ENCODE measurements at regions not wholly inside any gene's neighbourhood (a gene's known extent, or its start where the extent isn't known, plus 50 kb on each side); places are given as distances from the start of the nearest gene placed in this dataset.
"Not testable (repeated sequence)": the region's sequence is repeated elsewhere in the genome, so short reads cannot be mapped to it uniquely, and the experiment has no call there.

DNA sequence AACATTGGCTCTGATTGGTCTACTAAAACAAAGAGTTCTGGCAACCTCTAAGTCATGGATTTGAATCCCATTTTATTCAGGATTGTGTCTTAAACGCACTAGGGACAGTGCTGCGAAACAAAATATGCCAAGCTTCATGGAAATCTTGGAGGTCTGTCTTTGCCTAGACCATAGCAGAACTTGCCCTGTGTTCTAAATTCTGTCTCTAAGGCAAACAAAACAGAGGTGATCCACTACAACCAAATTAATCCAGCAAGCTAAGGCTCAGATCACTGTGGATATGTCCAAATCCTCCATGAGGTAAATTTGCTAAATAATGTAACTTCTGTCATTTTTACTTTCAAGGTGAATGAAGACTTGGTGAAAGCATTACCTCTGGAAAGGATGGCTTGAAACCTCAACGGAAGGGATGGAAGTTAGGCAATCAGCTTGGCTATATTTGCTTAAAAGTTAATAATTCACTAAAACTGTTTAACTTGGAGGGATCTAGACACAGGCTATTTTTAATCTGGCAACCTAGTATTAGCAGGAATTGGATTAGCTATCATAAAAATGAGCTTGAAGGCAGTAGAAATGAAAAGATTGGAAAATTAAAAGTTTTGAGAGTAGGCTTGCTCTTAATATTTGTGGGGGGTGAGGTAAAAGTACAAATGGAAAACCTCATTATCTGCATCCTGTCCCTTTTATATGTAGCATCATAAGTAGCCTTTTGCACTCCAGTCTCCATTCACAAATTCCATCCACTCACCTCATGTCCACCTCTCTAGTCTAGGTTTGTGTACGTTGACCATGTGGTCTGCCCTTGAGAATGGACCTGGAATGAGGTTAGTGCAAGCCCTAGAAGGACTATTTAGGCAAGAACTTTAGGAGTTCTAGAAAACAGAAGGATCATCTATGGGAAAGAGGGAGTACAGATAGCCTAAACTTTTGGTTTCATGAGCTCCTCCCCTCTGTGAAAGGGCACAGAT, 176.2 kb downstream of the SMC2 start:
- no peak for DNase-seq

GRCh38 chr9:104276709-104277245, 182.7 kb downstream of the SMC2 start:
- no peak for DNase-seq

DNA sequence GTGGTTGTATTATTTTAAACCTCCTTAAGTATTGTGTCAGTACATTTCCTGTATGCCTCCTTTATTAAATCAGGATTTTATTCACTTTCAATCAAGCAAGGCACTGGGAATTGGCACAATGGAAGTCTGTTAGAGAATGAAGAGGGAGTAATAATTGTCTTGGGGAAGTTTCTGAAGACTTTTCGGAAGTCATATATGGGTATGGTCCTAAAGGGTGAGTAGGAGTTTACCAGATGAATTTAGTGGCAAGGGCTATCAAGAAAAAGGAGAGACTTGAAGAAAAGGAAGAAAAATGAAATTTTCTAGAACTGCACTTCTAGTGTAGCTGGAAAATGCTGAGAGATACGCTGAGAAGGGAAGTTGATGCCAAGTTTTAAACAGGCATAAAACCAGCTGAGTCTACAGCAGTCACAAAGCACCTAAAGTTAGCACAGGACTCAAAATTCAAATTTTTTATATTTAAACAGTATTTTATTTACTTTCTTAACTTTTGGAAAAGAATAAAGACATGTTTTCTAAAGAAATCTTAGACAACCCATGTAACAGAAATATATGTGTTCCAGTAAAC, 184.9 kb downstream of the SMC2 start:
- no peak for DNase-seq

DNA sequence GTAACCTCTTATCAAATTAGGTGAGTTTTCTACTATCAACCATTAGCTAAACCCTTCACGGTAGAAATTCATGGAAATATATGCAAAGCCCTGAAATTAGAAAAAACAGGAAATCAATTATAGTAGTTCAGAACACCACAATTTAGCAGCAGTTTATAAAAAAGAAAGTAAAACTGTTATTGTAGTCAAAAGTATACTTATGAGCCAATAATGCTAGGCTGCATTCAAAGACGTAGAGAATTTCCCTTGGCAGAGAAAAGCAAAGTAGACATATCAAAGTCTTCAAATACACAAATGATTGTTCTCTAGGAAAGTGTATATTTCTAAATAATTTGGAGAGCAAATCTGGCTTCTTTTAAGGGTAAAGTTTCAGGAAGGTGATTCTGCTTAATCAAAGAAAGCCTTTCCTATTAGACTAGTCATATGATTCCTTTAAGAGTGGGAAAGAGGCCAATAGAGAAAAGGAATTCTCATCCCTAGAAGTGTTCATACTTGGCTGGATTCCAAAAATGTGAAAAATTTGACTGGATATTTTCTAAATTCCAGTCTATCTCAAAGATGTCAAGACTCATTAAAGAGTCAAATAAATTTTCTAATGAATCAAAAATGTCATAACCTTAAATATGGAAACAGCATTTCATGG, 185.5 kb downstream of the SMC2 start:
- peak; percentile 21 for DNase-seq

GRCh38 chr9:104280178-104280560, 186.1 kb downstream of the SMC2 start:
- no peak for DNase-seq

- no peak for DNase-seq
Observed at GRCh38 chr9:104280711-104281110, 186.6 kb downstream of the SMC2 start.

GRCh38 chr9:104286187-104286586, 192.1 kb downstream of the SMC2 start:
- DNase-seq: no peak

GRCh38 chr9:104286799-104287198, 192.7 kb downstream of the SMC2 start:
- no peak for DNase-seq

DNA sequence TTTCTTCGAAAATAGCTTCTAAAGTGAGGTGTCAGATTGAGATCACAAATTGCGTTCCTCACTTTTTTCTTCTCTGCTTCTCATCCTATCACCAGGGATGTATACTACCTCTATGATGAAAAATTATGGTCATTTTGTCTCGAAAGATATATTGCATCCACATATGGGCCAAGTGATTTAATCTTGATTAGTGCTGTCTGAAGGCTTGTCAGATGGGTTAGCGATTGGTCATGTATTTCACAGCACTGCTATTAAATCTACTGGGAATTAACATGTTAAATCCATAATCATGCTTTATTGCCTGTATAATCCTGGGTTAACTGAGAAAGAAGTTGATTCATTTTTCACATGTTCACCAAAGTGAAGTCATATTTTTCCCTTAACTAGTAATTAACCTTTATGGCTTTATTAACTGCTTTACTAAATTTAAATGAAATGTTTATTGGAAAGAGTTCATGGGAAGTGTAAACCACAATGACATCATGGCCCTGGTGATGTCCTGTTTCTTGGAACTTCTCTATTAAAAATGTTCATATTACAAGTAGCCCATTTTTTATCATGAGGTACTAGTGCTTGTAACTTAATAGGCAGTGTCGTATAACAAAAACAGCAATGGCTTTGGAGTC, 193.3 kb downstream of the SMC2 start:
- DNase-seq: peak; percentile 52

DNA sequence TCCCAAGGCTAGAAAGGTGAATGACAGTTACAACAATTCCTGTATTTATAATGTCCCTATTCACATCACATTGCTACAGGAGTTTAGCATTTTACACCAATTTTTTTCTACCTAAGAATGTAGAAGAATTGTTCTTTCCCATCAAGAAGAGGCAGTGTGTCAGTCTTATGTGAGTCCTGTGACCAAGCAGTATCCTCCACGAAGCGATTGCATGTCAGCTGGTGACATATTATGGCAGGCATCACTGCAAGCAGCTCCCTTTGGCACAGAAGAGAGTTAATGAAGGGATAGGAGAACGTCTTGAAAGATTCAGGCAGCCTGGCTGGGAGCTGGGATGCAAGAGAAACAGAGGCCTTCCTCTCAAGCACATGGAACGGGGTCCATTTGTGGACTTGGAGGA, 199.8 kb downstream of the SMC2 start:
- DNase-seq: no peak

GRCh38 chr9:104300124-104300523, 203.9 kb upstream of the OR13F1 start:
- DNase-seq: no peak

GRCh38 chr9:104301755-104302154, 202.3 kb upstream of the OR13F1 start:
- no peak for DNase-seq

- no peak for DNase-seq
Observed at GRCh38 chr9:104302775-104303174, 201.3 kb upstream of the OR13F1 start.

DNA sequence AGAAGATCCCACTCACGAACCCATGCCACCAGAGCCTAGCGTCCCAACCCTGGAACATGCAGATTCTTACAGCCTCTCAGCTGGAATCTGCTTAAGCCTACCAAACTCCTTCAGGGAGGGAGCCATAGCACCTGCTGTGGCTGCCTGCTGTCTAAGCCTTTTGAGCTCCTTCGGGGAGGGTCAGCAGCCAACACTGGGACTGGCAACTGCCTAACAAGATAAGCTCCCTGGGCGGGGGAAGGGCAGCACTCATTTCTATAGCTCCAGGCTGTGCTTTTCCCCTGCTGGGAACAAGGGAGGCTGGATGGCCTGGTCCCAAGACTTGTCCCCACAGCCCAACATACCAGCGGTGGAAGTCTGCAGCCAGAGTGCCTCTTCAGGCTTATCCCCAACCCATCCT, 199.1 kb upstream of the OR13F1 start:
- no peak for DNase-seq

- no peak for DNase-seq
Observed at GRCh38 chr9:104313396-104314110, 190.5 kb upstream of the OR13F1 start.

GRCh38 chr9:104316201-104317009, 187.7 kb upstream of the OR13F1 start:
- not testable (repeated sequence) for DNase-seq

GRCh38 chr9:104319198-104319597, 184.9 kb upstream of the OR13F1 start:
- DNase-seq: no peak

GRCh38 chr9:104319685-104320084, 184.4 kb upstream of the OR13F1 start:
- no peak for DNase-seq

DNA sequence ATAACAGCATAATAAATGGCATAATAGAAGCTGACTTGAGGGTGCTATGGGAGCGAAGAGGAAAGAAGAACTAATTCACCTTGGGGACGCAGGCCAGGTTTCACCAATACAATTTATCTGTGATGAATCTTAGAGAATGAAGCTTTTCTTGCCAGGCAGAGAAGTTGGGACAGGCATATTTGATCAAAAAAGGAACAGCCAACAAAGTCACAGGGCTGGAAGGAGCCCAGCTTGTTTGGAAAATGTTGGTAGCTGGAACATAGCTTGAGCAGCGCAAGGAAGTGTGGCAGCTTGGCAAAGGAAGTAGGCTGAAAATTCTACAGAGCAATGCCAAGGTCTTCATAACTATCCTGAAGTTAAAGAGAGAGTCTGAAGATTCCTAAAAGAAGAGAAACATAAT, 181.5 kb upstream of the OR13F1 start:
- DNase-seq: no peak

- DNase-seq: not testable (repeated sequence)
Observed at GRCh38 chr9:104323967-104324694, 179.9 kb upstream of the OR13F1 start.
